ENCODE measurements at regions not wholly inside any gene's neighbourhood (a gene's known extent, or its start where the extent isn't known, plus 50 kb on each side); places are given as distances from the start of the nearest gene placed in this dataset.

- ChIA-PET CTCF (ENCODE audit: low intra/inter-chr PET ratio, low total read pairs) (no interaction called here), POLR2A (interaction anchor here (0.8 to 2.9 kb wide), 15 partner anchors 13 to 288 kb away, joined by 3 to 27 read pairs (median 4); partner anchors contain the start of gene IRF2BP2)
- BruUV-seq (replicated peaks), result no TSS peak
- H3K27me3 ChIP-seq (ENCODE audit: control insufficient read depth in 1 of 2, insufficient read depth in 2 of 2, low read length in 2 of 2), result peaks cover 0 to 27% of the 10 kb centered on the region in 2 experiments; a peak in 3 of 5 replicates
- in situ Hi-C loops (cut with HindIII; ENCODE audit: extremely low pct_ligation_motif_present, low pct_unique_long_range_greater_than_20kb) (no loop called here), intact Hi-C loops (cut with micrococcal nuclease; ENCODE audit: unreplicated experiment) (no loop called here)
- H4K20me1 ChIP-seq (ENCODE audit: insufficient read depth, low read length), result no peaks in the 10 kb centered on the region
- FAIRE-seq, result peak; percentile 60
- H3K4me2 ChIP-seq (ENCODE audit: low read depth, low read length), result 0 out of 2 replicates have a peak overlapping the region, but pooled peaks have one; percentile 0
- DNase-seq (ENCODE audit: low spot score), result peak; percentile 57
- no peak overlapping the region for H3K4me3 ChIP-seq (replicated peaks in 1 of 3; ENCODE audit: insufficient read depth in 1 of 3, low read depth in 2 of 3, low read length in 3 of 3)
- WGBS (ENCODE audit: low lambda C conversion rate), result 71% methylated on average over 8 of the region's 8 CpGs
- H2AFZ ChIP-seq (ENCODE audit: low read length), result no peak overlapping the region
- H3K4me1 ChIP-seq (ENCODE audit: insufficient read depth, low read length), result peaks cover 29% of the 10 kb centered on the region
- H3K79me2 ChIP-seq (ENCODE audit: insufficient read depth, low read length), result no peaks in the 10 kb centered on the region
- H3K27ac ChIP-seq (ENCODE audit: extremely low read length, insufficient read depth, low read length), result no peak overlapping the region
- H3K36me3 ChIP-seq (replicated peaks in 1 of 2; ENCODE audit: control insufficient read depth in 1 of 2, insufficient read depth in 2 of 2, low read length in 2 of 2), result no peaks in the 10 kb centered on the region
- no peaks in the 10 kb centered on the region for H3K9me3 ChIP-seq (ENCODE audit: low read length)
- no peak overlapping the region for H3K9ac ChIP-seq (ENCODE audit: insufficient read depth, low read depth, low read length)
- peak; percentile 47 for ATAC-seq
- TF ChIP-seq CTCF (CRISPR knock-in tag; IDR thresholded peaks at IDR 0.05) (peak; percentile 52), SP1 (IDR thresholded peaks at IDR 0.05) (no peak), SP1 (CRISPR knock-in tag; IDR thresholded peaks at IDR 0.05) (no peak), SMAD3 (CRISPR knock-in tag; IDR thresholded peaks at IDR 0.05) (no peak), TRAFD1 (CRISPR knock-in tag; IDR thresholded peaks at IDR 0.05; ENCODE audit: borderline replicate concordance) (no peak), ERF (CRISPR knock-in tag; IDR thresholded peaks at IDR 0.05) (no peak), GPN1 (CRISPR knock-in tag; IDR thresholded peaks at IDR 0.05; ENCODE audit: borderline replicate concordance) (no peak), ZNF33A (CRISPR knock-in tag; IDR thresholded peaks at IDR 0.05; ENCODE audit: borderline replicate concordance) (no peak), ZNF792 (CRISPR knock-in tag; IDR thresholded peaks at IDR 0.05) (no peak), CHD4 (IDR thresholded peaks at IDR 0.05; ENCODE audit: borderline replicate concordance, low read length) (no peak), ESRRA (CRISPR knock-in tag; IDR thresholded peaks at IDR 0.05; ENCODE audit: low read depth) (no peak), ZBTB14 (CRISPR knock-in tag; IDR thresholded peaks at IDR 0.05) (no peak), KDM3A (CRISPR knock-in tag; IDR thresholded peaks at IDR 0.05; ENCODE audit: low read depth) (no peak), MAFG (CRISPR knock-in tag; IDR thresholded peaks at IDR 0.05) (no peak)
- TF ChIP-seq, protein P1, sequence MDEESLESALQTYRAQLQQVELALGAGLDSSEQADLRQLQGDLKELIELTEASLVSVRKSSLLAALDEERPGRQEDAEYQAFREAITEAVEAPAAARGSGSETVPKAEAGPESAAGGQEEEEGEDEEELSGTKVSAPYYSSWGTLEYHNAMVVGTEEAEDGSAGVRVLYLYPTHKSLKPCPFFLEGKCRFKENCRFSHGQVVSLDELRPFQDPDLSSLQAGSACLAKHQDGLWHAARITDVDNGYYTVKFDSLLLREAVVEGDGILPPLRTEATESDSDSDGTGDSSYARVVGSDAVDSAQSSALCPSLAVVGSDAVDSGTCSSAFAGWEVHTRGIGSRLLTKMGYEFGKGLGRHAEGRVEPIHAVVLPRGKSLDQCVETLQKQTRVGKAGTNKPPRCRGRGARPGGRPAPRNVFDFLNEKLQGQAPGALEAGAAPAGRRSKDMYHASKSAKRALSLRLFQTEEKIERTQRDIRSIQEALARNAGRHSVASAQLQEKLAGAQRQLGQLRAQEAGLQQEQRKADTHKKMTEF (CRISPR knock-in tag; IDR thresholded peaks at IDR 0.05), result peak; percentile 41; the same call in 1 of the 2 replicates
Observed at GRCh38 chr1:234781241-234782065, 171.5 kb upstream of the IRF2BP2 start.
